HAP-1 (cell line): ENCODE measurements at regions not wholly inside any gene's neighbourhood (a gene's known extent, or its start where the extent isn't known, plus 50 kb on each side); places are given as distances from the start of the nearest gene placed in this dataset.

Source experiments
- DNase-seq, 2 experiments: peaks; one replicate each; pipeline ENCODE4 v3.0.0-alpha.2; 2016 to 2020; ENCODE audit warnings: low spot score in 2 of 2
- H3K27me3 ChIP-seq: fragments of 250-450 bp; sonication (Bioruptor Pico); 2 replicates; pipeline ENCODE4 v1.5.1; 2020; ENCODE audit warnings: low read depth, mild to moderate bottlenecking, moderate library complexity
- H3K36me3 ChIP-seq: fragments of 250-450 bp; sonication (Bioruptor Pico); replicated peaks from 2 replicates; pipeline ENCODE4 v1.5.1; 2020; ENCODE audit warnings: mild to moderate bottlenecking
- H3K4me1 ChIP-seq: fragments of 250-450 bp; sonication (Bioruptor Pico); 2 replicates; pipeline ENCODE4 v1.5.1; 2020; ENCODE audit warnings: mild to moderate bottlenecking
- H3K4me3 ChIP-seq: fragments of 250-450 bp; sonication (Bioruptor Pico); 2 replicates; pipeline ENCODE4 v1.5.1; 2020; ENCODE audit warnings: mild to moderate bottlenecking, moderate library complexity
- H3K9me3 ChIP-seq: fragments of 250-450 bp; sonication (Bioruptor Pico); 2 replicates; pipeline ENCODE4 v1.5.1; 2020; ENCODE audit warnings: mild to moderate bottlenecking, moderate library complexity
- in situ Hi-C: fragments of 300-500 bp; cut with MboI; formaldehyde crosslinking; loops from 3 replicates; pipeline ENCODE4 v1.14.3; 2020; ENCODE audit warnings: low sequenced_read_pairs, inconsistent platforms, mixed read lengths

DNA sequence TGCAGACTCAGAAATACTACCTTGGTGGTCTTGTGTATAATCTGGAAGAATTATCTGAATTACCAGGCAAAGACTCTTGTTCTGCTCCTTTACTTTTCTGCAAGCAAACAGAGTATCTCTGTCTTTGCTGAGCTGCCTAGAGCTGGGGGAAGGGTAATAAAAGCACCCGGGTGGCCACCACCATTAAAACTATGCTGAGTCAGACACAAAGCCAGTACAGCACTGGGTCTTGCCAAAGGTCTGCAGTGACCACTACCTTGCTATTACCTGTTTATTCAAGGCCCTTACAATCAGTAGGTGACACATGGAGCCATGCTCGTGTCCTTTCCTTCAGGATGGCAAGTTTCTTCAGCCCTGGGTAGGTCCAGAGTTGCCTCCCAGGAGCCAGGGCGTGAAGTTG is 420.6 kb upstream of the CNTN5 start:
- no peak for DNase-seq
- Histone ChIP-seq H3K4me3 (no peak overlapping the region), H3K9me3 (no peaks in the 10 kb centered on the region), H3K27me3 (no peaks in the 10 kb centered on the region), H3K4me1 (no peaks in the 10 kb centered on the region), H3K36me3 (no peaks in the 10 kb centered on the region)
- in situ Hi-C loops, result no loop called here

DNA sequence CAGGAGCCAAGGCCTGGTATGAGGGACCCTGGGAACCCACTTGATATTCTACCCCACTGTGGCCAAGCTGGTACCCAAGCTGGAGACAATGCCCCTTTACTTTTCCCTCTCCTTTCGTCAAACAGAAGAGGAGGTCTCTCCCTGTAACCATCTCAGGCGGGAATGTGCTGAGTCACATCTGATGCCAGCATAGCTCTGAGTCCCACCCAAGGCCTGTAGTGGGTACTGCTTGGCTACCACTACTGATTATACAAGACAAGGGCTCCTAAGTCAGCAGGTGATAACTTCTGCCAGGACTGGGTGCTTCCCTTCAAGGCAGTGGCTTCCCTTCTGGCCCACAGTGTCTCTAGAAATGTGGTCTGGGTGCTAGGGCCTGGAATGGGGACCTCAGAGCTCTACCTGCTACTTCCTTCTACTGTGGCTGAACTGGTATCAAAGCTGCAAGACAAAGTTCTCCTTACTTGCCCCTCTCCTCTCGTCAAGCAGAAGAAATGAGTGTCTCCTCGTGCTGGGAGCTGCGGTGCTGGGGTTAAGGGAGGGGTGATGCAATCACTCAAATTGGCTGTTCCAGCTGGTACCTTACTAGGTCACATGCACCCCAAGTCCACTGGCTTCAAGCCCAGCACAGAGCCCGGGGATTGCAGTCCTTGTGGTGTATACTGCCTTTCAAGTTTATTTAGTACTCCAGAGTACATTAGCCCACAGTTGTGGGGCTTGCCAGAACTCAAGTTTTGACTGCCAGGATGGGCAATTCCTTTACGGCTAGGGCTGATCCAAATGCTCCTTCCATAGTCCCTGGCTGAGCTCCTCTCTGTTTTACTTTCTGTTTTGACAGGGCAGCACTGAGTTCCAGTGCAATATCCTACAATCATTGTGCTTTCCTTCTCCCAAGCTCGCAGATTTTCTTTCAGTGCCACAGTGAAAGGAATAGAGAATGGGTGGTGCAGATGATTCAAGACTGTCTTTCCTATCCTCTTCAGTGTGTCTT is 419.7 kb upstream of the CNTN5 start:
- Histone ChIP-seq H3K9me3 (no peaks in the 10 kb centered on the region), H3K4me1 (no peaks in the 10 kb centered on the region), H3K4me3 (no peak overlapping the region), H3K36me3 (no peaks in the 10 kb centered on the region), H3K27me3 (no peaks in the 10 kb centered on the region)
- DNase-seq, result no peak
- in situ Hi-C loops, result no loop called here

DNA sequence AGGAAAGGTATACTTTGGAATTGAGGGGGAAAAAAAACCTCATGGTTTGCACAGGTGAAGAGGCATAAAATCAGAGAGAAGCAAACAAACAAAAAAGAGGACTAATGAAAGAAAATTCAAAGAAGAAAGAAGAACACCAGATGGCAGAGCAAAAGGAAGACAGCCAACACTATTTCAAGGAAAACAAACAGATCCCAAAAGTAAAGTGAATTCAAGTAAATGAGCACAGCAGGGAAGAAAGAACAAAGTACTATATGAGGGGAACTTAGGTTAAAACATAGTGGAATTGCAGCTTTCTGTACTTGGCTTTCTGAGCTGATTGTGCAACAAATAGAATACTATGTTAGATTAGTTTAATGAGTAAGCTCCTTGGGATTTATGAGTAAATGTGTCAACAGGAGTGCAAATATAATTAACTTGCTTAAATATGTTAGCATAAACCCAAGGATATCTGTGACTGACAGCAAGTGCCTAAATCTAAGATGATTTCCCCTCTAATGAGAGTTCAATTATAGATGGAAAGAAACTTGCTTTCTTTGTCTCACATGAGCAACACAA is 404.6 kb upstream of the CNTN5 start:
- Histone ChIP-seq H3K36me3 (no peaks in the 10 kb centered on the region), H3K27me3 (no peaks in the 10 kb centered on the region), H3K9me3 (no peaks in the 10 kb centered on the region), H3K4me1 (no peaks in the 10 kb centered on the region), H3K4me3 (no peak overlapping the region)
- DNase-seq, result no peak
- in situ Hi-C loops, result no loop called here

DNA sequence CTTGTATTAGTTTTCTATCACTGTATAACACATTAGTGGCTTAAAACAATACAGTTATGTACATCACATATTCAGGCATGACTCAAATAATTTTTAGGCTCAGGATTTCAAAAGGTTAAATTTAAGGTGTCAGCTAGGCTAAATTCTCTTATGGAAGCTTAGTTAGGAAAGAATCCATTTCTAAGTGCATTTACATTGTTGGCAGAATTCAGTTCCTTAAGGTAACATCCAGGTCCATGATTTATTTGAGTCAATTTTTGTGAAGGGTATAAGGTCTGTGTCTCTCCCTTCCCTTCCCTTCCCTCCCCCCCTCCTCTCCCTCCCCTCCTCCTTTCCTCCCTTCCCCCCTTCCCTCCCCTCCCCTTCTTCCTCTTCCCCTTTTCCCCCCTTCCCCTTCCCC is 399.0 kb upstream of the CNTN5 start:
- DNase-seq, result no peak
- H3K9me3 ChIP-seq, result no peaks in the 10 kb centered on the region
- in situ Hi-C loops, result no loop called here
- no peak overlapping the region for H3K4me3 ChIP-seq
- no peaks in the 10 kb centered on the region for H3K36me3 ChIP-seq
- no peaks in the 10 kb centered on the region for H3K4me1 ChIP-seq
- no peaks in the 10 kb centered on the region for H3K27me3 ChIP-seq

DNA sequence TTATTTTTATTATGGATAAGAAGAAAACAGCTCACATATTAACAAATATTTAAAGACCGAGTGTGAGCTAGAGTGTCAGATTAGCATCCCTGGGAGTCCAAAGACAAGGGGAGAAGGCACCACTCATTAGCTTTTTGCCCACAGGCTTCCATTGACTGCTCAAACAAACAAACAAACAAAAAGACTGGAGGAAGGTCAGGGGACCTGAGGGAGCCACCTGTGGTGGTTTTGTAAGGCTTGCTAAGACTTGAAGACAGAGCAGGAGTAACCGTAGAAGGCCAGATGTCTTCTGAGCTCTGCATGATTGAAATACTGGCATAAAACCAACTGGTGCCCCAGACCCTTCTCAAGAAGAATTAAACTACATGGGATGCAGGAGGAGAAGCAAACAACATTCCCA is 395.2 kb upstream of the CNTN5 start:
- no peak for DNase-seq
- no peaks in the 10 kb centered on the region for H3K36me3 ChIP-seq

DNA sequence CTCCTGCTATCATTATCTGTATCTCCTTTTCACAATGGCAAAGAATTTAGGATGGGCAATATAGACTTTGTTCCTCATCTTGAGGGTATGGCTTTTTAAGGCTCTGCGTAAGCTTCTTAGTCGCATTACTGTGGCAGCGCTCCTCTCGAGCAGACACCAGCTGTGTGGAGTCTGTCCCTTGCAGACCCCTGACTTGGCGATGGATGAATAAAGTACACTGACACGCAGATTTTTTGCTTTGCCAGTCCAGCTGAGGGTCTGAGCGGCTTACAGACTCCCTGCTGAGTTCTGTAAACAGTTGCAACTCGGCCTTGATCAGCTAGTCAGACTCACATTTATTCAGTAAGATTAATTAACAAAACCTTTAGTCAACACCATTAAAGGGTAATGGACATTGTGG is 390.0 kb upstream of the CNTN5 start:
- no peak for DNase-seq
- no peak overlapping the region for H3K4me3 ChIP-seq
- no peaks in the 10 kb centered on the region for H3K4me1 ChIP-seq
- no peaks in the 10 kb centered on the region for H3K36me3 ChIP-seq
- no peaks in the 10 kb centered on the region for H3K27me3 ChIP-seq
- H3K9me3 ChIP-seq, result no peaks in the 10 kb centered on the region
- in situ Hi-C loops, result no loop called here

More for the DNA sequence above, 395.2 kb upstream of the CNTN5 start:
- Histone ChIP-seq H3K27me3 (no peaks in the 10 kb centered on the region), H3K9me3 (no peaks in the 10 kb centered on the region), H3K4me1 (no peaks in the 10 kb centered on the region), H3K4me3 (no peak overlapping the region)
- in situ Hi-C loops, result no loop called here

DNA sequence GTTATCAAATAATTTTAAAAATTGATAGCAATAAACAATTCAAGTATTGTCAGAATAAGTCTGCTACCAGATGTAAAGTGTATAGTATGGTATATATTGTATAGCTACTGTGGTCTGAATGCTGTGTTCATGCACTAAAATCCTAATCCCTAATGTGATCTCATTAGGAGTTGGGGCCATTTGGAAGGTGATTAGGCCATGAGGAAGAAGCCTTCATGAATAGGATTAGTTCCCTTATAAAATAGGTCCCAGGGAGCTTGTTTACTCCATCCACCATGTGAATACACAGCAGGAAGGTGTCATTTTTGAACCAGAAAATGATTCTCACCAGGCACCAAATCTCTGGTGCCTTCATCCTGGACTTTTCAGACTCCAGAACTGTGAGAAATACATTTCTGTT is 363.0 kb upstream of the CNTN5 start:
- no peak for DNase-seq
- Histone ChIP-seq H3K27me3 (no peaks in the 10 kb centered on the region), H3K4me1 (no peaks in the 10 kb centered on the region), H3K9me3 (no peaks in the 10 kb centered on the region), H3K36me3 (no peaks in the 10 kb centered on the region), H3K4me3 (no peak overlapping the region)
- in situ Hi-C loops, result no loop called here

DNA sequence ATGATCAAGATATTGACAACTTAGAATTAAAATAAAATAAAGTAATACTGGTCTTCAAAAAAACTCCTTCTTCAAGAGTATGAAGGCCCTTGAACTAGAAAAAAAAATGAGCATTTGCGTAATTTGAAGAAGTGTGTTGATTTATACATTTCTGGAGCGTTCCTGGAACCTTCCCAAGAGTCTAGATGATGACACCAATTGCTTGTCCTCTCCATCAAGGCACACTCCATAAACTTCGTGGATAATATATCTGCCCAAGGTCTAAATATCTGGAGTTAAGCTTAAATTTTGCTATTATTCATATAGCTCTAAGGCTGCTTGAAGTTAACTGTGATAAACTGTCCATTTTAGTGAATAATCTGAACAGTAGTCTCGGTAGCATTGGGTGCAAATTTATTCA is 361.3 kb upstream of the CNTN5 start:
- in situ Hi-C loops, result no loop called here
- Histone ChIP-seq H3K4me1 (no peaks in the 10 kb centered on the region), H3K36me3 (no peaks in the 10 kb centered on the region), H3K4me3 (no peak overlapping the region), H3K27me3 (no peaks in the 10 kb centered on the region), H3K9me3 (no peaks in the 10 kb centered on the region)
- DNase-seq, result no peak

DNA sequence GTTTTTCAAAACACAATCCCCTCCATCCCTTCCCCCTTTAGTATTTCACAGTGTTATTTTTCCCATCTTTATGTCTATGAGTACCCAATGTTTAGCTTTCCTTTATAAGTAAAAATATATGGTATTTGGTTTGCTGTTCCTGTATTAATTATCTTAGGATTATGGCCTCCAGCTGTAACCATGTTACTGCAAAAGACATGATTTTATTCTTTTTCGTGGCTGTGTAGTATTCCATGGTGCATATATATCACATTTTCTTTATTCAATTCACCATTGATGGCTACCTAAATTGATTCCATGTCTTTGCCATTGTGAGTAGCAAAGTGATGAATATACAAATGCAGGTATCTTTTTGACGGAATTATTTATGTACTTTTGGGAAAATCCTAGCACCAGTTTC is 346.4 kb upstream of the CNTN5 start:
- DNase-seq, result no peak
- no peak overlapping the region for H3K4me3 ChIP-seq
- H3K36me3 ChIP-seq, result no peaks in the 10 kb centered on the region
- in situ Hi-C loops, result no loop called here
- H3K4me1 ChIP-seq, result no peaks in the 10 kb centered on the region
- H3K9me3 ChIP-seq, result no peaks in the 10 kb centered on the region
- no peaks in the 10 kb centered on the region for H3K27me3 ChIP-seq

DNA sequence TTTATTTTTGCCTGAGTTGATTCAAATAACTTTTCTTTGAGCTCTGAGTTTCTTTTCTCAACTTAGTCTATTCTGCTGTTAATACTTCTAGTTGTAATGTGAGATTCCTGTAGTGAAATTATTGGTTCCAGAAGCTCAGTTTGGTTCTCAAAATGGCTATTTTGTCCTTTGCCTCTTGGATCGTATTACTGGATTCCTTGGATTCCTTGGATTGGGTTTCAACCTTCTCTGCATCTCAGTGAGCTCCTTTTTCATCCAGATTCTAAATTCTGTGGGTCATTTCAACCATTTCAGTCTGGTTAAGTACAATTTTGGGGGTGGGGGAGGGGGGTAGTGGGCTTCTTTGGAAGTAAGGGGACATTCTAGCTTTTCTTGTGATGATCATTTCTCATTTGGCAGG is 341.1 kb upstream of the CNTN5 start:
- Histone ChIP-seq H3K4me3 (no peak overlapping the region), H3K36me3 (no peaks in the 10 kb centered on the region), H3K27me3 (no peaks in the 10 kb centered on the region), H3K4me1 (no peaks in the 10 kb centered on the region), H3K9me3 (no peaks in the 10 kb centered on the region)
- no peak for DNase-seq
- in situ Hi-C loops, result no loop called here

DNA sequence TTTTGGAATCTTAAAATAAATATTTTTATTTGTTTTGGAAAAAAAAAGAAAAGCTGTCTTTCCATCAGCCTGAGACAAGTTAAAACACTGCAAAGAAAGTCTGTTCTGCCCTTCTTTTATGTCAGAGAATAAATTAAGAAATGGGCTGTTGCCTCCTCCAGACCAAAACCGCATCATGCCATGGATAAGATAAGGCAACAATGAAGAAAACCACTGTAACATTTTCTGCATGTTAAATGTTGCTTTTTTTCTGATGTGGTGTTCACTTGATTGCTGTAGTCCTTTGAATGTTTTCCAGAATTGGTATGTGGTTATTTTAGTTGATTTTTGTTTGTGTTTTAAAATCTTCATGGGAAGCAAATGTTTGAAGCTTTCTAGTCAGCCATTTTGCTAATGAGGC is 319.2 kb upstream of the CNTN5 start:
- Histone ChIP-seq H3K36me3 (no peaks in the 10 kb centered on the region), H3K9me3 (no peaks in the 10 kb centered on the region), H3K27me3 (no peaks in the 10 kb centered on the region), H3K4me3 (no peak overlapping the region), H3K4me1 (no peaks in the 10 kb centered on the region)
- no peak for DNase-seq
- in situ Hi-C loops, result no loop called here

DNA sequence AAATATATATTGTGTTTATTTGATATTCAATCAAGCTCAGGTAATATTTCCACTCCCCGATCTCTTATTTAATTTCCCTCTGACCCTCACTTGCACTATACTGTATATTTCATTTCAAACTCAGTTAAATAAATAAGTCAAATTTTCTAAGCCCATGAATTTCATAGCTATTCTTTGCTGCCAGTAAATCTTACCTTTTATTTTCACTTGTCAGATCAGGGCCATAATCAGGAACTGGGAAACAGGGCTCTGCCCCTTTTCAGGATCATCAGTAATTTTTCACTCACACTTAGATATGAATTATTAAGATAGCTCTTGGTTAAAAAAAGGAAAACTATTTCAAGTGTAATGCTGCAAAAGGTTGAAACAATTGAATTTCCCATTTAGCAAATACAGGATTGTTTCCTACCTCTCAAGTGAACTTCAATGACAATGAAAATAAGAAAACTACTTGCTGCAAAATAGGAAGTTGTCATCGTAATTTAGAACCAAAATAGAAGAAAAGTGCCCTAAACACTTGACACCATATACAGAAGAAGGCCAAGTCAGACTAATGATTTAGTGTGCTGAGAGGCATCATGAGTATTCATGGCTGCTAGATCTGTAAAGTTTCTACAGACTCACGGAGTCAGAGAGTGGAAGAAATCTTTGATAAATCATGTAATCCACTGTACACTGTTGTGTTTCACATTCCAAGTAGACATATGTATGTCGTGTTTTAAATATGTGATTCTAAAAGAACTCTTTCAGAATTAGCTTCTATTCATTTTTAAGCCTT is 316.8 kb upstream of the CNTN5 start:
- no peaks in the 10 kb centered on the region for H3K4me1 ChIP-seq
- no peak overlapping the region for H3K4me3 ChIP-seq
- no peaks in the 10 kb centered on the region for H3K9me3 ChIP-seq
- no peaks in the 10 kb centered on the region for H3K36me3 ChIP-seq
- in situ Hi-C loops, result no loop called here
- DNase-seq, result no peak
- no peaks in the 10 kb centered on the region for H3K27me3 ChIP-seq

DNA sequence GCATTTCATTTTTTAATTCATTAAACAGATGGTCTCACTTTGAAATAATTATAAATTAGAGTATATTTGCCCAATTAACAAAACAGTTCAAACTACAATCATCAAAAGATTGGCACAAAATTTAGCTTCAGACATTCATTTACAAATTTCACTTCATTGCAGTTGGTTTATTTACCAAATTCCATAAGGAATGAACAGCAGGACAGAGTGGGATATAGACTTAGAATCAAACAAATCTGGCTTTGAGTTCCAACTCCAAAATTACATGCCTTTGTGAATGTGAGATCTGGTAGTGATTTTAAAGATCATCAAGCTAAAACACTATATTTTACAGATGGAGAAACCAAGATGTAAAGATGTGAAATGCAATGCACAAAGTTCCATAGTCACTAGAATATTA is 310.7 kb upstream of the CNTN5 start:
- DNase-seq, result no peak
- no peaks in the 10 kb centered on the region for H3K4me1 ChIP-seq
- in situ Hi-C loops, result no loop called here
- no peaks in the 10 kb centered on the region for H3K9me3 ChIP-seq
- no peak overlapping the region for H3K4me3 ChIP-seq
- H3K36me3 ChIP-seq, result no peaks in the 10 kb centered on the region
- H3K27me3 ChIP-seq, result no peaks in the 10 kb centered on the region

DNA sequence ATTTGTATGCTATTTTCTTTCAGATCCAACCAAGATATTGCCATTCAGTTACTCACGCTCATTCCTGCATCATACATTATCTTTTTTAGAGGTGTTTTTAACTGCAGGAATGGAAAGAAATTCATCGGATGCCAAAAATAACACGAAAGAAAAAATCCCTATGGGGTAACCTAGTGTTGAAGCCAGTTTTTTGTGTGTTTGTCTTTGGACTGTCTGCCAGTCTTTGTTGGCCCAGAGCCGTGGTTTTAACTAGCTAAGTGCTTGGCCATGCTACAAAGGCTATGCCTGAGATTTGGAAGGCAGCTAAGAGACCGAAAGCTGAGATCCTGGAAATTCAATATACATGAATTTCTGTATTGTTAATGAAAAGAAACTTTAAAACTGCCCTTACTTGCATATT is 309.8 kb upstream of the CNTN5 start:
- no peak for DNase-seq
- in situ Hi-C loops, result no loop called here
- Histone ChIP-seq H3K4me3 (no peak overlapping the region), H3K27me3 (no peaks in the 10 kb centered on the region), H3K4me1 (no peaks in the 10 kb centered on the region), H3K36me3 (no peaks in the 10 kb centered on the region), H3K9me3 (no peaks in the 10 kb centered on the region)
